ENCODE measurements at regions not wholly inside any gene's neighbourhood (a gene's known extent, or its start where the extent isn't known, plus 50 kb on each side); places are given as distances from the start of the nearest gene placed in this dataset.
"Not testable (repeated sequence)": the region's sequence is repeated elsewhere in the genome, so short reads cannot be mapped to it uniquely, and the experiment has no call there.

DNA sequence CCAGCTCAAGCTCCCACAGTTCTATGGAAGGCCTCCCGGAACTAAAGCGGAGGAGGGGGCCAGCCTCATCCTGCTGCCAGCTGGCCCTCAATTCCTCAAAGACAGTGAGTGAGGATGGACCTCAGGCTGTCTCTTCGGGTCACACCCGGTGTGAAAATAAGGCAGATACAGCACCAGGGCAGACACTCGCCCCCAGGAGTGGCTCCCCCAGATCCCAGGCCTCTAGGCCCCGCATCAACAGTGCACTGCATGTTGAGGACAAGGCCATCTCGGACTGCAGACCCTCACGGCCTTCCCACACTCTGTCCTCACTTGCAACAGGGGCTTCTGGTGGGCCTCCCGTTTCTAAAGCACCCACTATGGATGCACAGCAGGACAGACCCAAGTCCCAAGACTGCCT is 239.2 kb upstream of the ZNF322 start:
- H3K27ac ChIP-seq (ENCODE audit: low read length); H3K27me3 ChIP-seq (ENCODE audit: insufficient read depth, low read length): not testable (repeated sequence)

DNA sequence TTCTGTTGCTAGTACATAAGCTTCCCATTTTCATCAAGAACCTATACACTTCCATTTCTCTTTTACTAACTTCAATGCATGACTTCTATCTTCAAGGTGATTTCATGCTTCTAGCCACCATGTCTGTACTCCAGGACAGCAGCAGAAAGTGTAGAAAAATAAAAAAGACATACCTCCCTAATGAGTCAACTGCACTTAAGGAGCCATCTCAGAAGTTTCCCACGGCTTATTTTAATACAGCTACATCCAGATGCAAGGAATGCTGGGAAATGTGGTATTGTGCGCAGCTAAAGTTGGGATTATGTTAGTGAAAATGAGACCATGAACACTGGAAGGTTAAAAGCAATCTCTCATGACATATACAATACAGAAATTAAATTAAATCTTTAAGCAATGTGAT is 264.7 kb upstream of the ZNF322 start:
- not testable (repeated sequence) for H3K9ac ChIP-seq (ENCODE audit: low read depth, low read length); H3K9me3 ChIP-seq (ENCODE audit: insufficient read depth, low read depth, low read length); H3K4me3 ChIP-seq (ENCODE audit: low read length); H3K27ac ChIP-seq (ENCODE audit: low read length); H3K36me3 ChIP-seq (ENCODE audit: insufficient read depth, low read depth, low read length); H3K27me3 ChIP-seq (ENCODE audit: insufficient read depth, low read length); H3K4me1 ChIP-seq (ENCODE audit: insufficient read depth, low read length)

More for the DNA sequence above, 239.2 kb upstream of the ZNF322 start:
- H3K9ac ChIP-seq (ENCODE audit: low read depth, low read length); H3K4me3 ChIP-seq (ENCODE audit: low read length); H3K4me1 ChIP-seq (ENCODE audit: insufficient read depth, low read length); H3K9me3 ChIP-seq (ENCODE audit: insufficient read depth, low read depth, low read length); H3K36me3 ChIP-seq (ENCODE audit: insufficient read depth, low read depth, low read length): not testable (repeated sequence)

DNA sequence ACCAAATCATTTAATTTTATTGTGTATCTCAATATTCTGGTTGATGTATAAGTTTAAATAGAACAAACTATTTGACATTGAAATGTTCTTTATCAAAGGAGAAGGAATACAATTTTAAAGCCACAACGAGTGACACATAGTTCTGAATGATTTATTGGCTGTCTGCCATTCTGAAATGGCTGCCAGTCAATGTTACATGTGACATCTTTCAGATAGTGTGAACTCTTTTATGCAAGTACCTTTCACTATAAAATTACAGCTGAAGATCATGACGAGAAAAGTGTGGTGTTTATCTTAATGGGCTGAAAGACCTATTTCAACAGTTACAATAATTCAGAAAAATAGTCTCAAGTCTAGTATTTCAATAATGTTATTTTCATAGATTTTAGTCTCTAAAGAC is 268.6 kb upstream of the ZNF322 start:
- not testable (repeated sequence) for H3K9me3 ChIP-seq (ENCODE audit: insufficient read depth, low read depth, low read length); H3K4me3 ChIP-seq (ENCODE audit: low read length); H3K27me3 ChIP-seq (ENCODE audit: insufficient read depth, low read length); H3K9ac ChIP-seq (ENCODE audit: low read depth, low read length); H3K27ac ChIP-seq (ENCODE audit: low read length); H3K4me1 ChIP-seq (ENCODE audit: insufficient read depth, low read length); H3K36me3 ChIP-seq (ENCODE audit: insufficient read depth, low read depth, low read length)

DNA sequence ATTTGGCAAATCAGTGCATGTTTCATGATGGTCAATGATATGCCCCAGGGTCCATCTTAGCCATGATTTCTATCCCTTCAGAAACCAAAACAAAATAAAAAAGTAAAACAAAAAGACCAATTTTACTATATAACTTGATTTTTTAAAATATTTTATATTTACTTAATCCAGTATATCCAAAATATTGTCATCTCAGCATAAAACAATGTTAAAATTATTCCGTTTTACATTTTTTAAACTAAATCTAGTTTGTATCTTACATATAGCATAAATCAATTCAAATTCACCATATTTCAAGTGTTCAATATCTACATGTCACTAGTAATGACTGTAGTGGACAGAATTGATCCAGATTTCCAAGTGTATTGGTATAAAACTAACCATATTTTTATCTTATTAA is 277.7 kb upstream of the ZNF322 start:
- H3K27ac ChIP-seq (ENCODE audit: low read length); H3K36me3 ChIP-seq (ENCODE audit: insufficient read depth, low read depth, low read length); H3K27me3 ChIP-seq (ENCODE audit: insufficient read depth, low read length); H3K9me3 ChIP-seq (ENCODE audit: insufficient read depth, low read depth, low read length); H3K4me3 ChIP-seq (ENCODE audit: low read length); H3K4me1 ChIP-seq (ENCODE audit: insufficient read depth, low read length); H3K9ac ChIP-seq (ENCODE audit: low read depth, low read length): not testable (repeated sequence)

DNA sequence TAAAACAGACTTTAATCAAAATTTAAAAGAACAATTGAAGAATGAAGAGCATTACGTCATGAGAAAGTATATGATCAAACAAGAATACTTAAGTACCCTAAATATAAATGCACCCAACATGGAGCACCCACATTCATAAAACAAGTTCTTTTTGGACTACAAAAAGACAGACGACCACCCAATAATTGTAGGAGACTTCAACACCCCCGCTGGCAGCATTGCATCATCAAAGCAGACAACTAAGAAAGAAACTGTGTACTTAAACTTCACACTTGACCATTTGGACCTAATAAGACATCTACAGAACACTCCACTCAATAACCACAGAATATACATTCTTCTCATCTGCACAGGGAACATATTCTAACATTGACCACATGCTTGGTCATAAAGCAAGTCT is 291.7 kb upstream of the ZNF322 start:
- not testable (repeated sequence) for H3K27me3 ChIP-seq (ENCODE audit: insufficient read depth, low read length); H3K9ac ChIP-seq (ENCODE audit: low read depth, low read length); H3K27ac ChIP-seq (ENCODE audit: low read length); H3K4me3 ChIP-seq (ENCODE audit: low read length); H3K36me3 ChIP-seq (ENCODE audit: insufficient read depth, low read depth, low read length); H3K9me3 ChIP-seq (ENCODE audit: insufficient read depth, low read depth, low read length); H3K4me1 ChIP-seq (ENCODE audit: insufficient read depth, low read length)

DNA sequence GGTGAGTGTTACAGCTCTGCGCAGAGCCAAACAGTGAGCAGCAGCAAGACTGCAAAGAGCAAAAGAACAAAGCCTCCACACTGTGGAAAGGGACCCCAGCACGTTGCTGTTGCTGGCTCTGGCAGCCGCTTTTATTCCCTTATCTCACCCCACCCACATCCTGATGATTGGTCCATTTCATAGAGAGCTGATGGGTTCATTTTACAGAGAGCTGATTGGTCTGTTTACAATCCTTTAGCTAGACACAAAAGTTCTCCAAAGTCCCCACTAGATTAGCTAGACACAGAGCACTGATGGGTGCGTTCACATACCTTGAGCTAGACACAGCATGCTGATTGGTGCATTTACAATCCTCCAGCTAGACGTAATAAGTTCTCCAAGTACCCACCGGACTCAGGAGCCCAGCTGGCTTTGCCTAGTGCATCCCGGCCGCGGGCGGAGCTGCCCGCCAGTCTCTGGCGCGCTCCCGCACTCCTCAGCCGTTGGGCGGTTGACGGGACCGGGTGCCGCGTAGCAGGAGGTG is 291.4 kb upstream of the PRSS16 start:
- not testable (repeated sequence) for H3K27ac ChIP-seq (ENCODE audit: low read length); H3K27me3 ChIP-seq (ENCODE audit: insufficient read depth, low read length); H3K4me1 ChIP-seq (ENCODE audit: insufficient read depth, low read length); H3K9me3 ChIP-seq (ENCODE audit: insufficient read depth, low read depth, low read length); H3K36me3 ChIP-seq (ENCODE audit: insufficient read depth, low read depth, low read length)
- H3K4me3 ChIP-seq (ENCODE audit: low read length): peak overlapping the region; percentile 66
- H3K9ac ChIP-seq (ENCODE audit: low read depth, low read length): peak overlapping the region; percentile 55; the same call in 1 of the 2 replicates

DNA sequence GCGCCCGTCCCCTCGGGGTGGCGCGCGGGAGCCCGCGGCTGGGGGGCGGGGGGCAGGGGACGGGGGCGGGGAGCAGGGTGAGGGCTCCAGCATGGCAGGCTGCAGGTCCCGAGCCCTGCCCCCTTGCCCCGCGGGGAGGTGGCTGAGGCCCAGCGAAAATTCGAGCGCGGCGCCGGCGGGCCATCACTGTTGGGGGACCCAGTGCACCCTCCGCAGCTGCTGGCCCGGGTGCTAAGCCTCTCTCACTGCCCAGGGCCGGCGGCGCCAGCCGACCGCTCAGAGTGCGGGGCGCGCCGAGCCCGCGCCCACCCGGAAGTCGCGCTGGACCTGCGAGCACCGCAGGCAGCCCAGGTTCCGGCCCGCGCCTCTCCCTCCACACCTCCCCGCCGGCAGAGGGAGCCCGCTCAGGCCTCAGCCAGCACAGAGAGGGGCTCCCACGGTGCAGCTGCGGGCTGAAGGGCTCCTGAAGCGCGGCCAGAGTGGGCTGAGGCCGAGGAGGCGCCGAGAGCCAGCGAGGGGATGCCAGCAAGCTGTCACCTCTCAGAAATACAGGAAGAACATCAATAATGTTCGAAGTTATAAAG is 290.8 kb upstream of the PRSS16 start:
- H3K4me1 ChIP-seq (ENCODE audit: insufficient read depth, low read length); H3K9me3 ChIP-seq (ENCODE audit: insufficient read depth, low read depth, low read length); H3K36me3 ChIP-seq (ENCODE audit: insufficient read depth, low read depth, low read length); H3K27me3 ChIP-seq (ENCODE audit: insufficient read depth, low read length); H3K27ac ChIP-seq (ENCODE audit: low read length); H3K9ac ChIP-seq (ENCODE audit: low read depth, low read length): not testable (repeated sequence)
- H3K4me3 ChIP-seq (ENCODE audit: low read length): peak overlapping the region; percentile 66; the same call in 1 of the 2 replicates

DNA sequence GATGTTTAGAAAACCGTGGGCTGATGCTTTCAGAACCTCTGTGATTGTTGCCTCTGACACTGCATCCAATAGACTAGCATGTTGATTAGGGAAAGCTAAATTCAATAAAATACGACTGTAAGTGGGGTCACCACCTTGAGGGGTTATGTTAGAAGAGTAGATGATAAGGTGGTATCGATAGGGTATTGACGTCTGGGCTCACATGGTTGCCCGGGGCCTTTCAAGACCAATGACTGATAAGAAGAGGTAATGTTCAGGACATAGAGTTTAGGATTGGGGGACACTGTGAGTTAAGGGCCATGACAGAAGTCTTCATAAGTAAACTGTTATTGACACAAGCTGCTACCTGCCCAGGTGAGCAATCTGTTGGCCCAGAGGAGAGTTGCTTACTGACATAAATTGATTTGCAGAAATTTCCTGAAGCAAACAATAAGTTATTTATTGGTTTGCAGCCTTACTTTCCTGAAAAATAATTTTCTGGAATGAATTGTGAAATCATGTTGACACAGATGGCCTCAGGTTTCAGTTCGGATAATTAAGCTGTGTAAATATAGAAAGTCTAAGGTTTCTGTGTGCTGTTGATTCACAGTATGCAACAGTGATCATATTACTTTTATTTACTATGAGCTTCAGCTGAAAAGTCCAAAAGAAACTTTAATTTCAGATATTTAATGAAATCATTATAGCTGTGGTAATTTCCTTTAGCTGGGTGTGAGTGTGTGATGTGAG is 289.9 kb upstream of the PRSS16 start:
- peak overlapping the region; percentile 65; the same call in 1 of the 2 replicates for H3K4me3 ChIP-seq (ENCODE audit: low read length)
- H3K9me3 ChIP-seq (ENCODE audit: insufficient read depth, low read depth, low read length); H3K27ac ChIP-seq (ENCODE audit: low read length); H3K27me3 ChIP-seq (ENCODE audit: insufficient read depth, low read length); H3K36me3 ChIP-seq (ENCODE audit: insufficient read depth, low read depth, low read length); H3K4me1 ChIP-seq (ENCODE audit: insufficient read depth, low read length); H3K9ac ChIP-seq (ENCODE audit: low read depth, low read length): not testable (repeated sequence)

DNA sequence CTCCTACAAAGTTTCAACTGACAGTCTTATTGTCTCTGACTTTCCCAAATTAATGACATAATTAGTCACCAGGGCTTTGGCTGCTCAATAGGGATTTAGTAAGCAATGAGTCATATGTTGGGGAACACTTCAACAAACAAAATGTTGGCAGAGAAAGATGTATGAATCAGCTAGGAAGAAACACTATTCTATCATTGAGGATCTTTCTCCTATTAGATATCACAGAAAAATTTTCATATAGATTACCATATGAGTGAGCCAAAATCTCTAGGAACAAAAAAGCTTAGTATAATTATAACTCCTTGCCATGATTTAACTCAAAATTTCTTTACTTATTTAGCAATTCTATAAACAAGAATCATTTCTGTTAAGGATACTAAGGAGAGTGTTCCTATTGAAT is 286.3 kb upstream of the PRSS16 start:
- H3K4me1 ChIP-seq (ENCODE audit: insufficient read depth, low read length); H3K4me3 ChIP-seq (ENCODE audit: low read length); H3K9ac ChIP-seq (ENCODE audit: low read depth, low read length); H3K27ac ChIP-seq (ENCODE audit: low read length); H3K9me3 ChIP-seq (ENCODE audit: insufficient read depth, low read depth, low read length); H3K27me3 ChIP-seq (ENCODE audit: insufficient read depth, low read length); H3K36me3 ChIP-seq (ENCODE audit: insufficient read depth, low read depth, low read length): not testable (repeated sequence)

DNA sequence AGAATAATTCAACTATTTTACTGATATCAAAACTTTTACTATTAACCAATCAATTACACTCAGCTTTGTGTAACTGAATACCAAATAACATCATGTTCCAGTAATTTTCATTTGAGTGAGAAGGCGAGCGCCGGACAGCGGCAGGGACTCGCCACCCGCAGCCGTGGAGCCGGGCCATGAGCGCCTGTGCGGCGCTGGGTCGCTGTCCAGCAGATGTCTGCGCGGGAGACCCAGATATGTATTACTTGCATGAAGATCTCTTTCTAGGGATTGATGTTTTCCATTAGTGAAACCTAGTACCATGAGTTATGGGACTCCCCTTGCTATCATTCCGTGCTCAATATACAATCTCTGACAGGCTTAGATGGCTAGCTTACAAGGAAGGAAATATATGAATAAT is 245.1 kb upstream of the PRSS16 start:
- Histone ChIP-seq H3K4me1 (ENCODE audit: insufficient read depth, low read length) (no peaks in the 10 kb centered on the region), H3K4me3 (ENCODE audit: low read length) (no peak overlapping the region), H3K27me3 (ENCODE audit: insufficient read depth, low read length) (no peaks in the 10 kb centered on the region), H3K9ac (ENCODE audit: low read depth, low read length) (no peak overlapping the region), H3K36me3 (ENCODE audit: insufficient read depth, low read depth, low read length) (no peaks in the 10 kb centered on the region), H3K9me3 (ENCODE audit: insufficient read depth, low read depth, low read length) (no peaks in the 10 kb centered on the region), H3K27ac (ENCODE audit: low read length) (no peak overlapping the region)

DNA sequence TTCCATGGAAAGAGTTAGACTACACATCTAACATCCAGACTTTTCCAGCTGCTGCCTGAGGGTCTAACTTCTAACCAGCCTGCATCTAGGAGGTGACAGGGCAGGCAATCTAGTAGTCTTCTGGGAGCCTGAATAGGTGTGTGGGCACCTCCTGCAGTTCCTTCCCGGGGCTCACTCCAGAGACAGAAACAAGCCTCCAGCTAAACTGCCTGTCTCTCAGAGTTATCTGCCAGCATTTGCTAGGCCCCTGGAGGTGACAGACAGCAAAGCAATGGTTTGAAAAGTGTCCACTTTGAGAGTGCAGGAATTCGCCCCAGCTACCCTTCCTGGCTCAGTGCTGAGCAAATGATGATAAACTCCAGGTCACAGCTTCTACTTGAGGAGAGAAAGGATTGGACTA is 240.5 kb upstream of the PRSS16 start:
- Histone ChIP-seq H3K27ac (ENCODE audit: low read length) (no peak overlapping the region), H3K9ac (ENCODE audit: low read depth, low read length) (no peak overlapping the region), H3K4me3 (ENCODE audit: low read length) (no peak overlapping the region), H3K36me3 (ENCODE audit: insufficient read depth, low read depth, low read length) (no peaks in the 10 kb centered on the region), H3K4me1 (ENCODE audit: insufficient read depth, low read length) (no peaks in the 10 kb centered on the region), H3K27me3 (ENCODE audit: insufficient read depth, low read length) (no peaks in the 10 kb centered on the region), H3K9me3 (ENCODE audit: insufficient read depth, low read depth, low read length) (peaks cover 11% of the 10 kb centered on the region; the same call in 1 of the 2 replicates)

DNA sequence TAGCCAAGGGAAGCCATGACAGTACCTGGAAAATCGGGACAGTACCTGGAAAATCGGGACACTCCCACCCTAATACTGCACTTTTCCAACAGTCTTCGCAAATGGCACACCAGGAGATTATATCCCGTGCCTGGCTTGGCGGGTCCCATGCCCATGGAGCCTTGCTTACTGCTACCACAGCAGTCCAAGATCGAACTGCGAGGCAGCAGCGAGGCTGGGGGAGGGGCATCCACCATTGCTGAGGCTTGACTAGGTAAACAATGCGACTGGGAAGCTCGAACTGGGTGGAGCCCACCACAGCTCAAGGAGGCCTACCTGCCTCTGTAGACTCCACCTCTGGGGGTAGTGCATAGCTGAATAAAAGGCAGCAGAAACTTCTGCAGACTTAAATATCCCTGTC is 238.9 kb upstream of the PRSS16 start:
- not testable (repeated sequence) for H3K4me3 ChIP-seq (ENCODE audit: low read length); H3K4me1 ChIP-seq (ENCODE audit: insufficient read depth, low read length); H3K27ac ChIP-seq (ENCODE audit: low read length); H3K27me3 ChIP-seq (ENCODE audit: insufficient read depth, low read length); H3K36me3 ChIP-seq (ENCODE audit: insufficient read depth, low read depth, low read length); H3K9ac ChIP-seq (ENCODE audit: low read depth, low read length)
- peaks cover 11% of the 10 kb centered on the region; the same call in 1 of the 2 replicates for H3K9me3 ChIP-seq (ENCODE audit: insufficient read depth, low read depth, low read length)
